ENCODE measurements at regions not wholly inside any gene's neighbourhood (a gene's known extent, or its start where the extent isn't known, plus 50 kb on each side); places are given as distances from the start of the nearest gene placed in this dataset.

- H3K4me3 ChIP-seq = no peak overlapping the region
- WGBS, 2 donors = 86 to 88% methylated on average over 5 of the region's 5 CpGs
- DNase-seq = no peak
- H3K27ac ChIP-seq = no peak overlapping the region
- intact Hi-C loops (cut with DNase I) = no loop called here
- TF ChIP-seq POLR2A (IDR thresholded peaks at IDR 0.05) (no peak), CTCF (IDR thresholded peaks at IDR 0.05) (no peak)
- no peaks in the 10 kb centered on the region for H3K4me1 ChIP-seq
- no peaks in the 10 kb centered on the region for H3K9me3 ChIP-seq
- H3K27me3 ChIP-seq = no peaks in the 10 kb centered on the region
- H3K36me3 ChIP-seq = no peaks in the 10 kb centered on the region
Observed at GRCh38 chr2:106969777-106970176, 83.8 kb upstream of the ST6GAL2 start.

GRCh38 chr2:106970471-106971261 lies 84.7 kb upstream of the ST6GAL2 start:
- TF ChIP-seq POLR2A (IDR thresholded peaks at IDR 0.05) = no peak
- no peak for TF ChIP-seq CTCF (IDR thresholded peaks at IDR 0.05)
- DNase-seq = no peak
- 61 to 73% methylated on average over 5 of the region's 5 CpGs for WGBS, 2 donors

GRCh38 chr2:106972782-106973181 lies 86.8 kb upstream of the ST6GAL2 start:
- no peaks in the 10 kb centered on the region for H3K36me3 ChIP-seq
- no peak for TF ChIP-seq CTCF (IDR thresholded peaks at IDR 0.05)
- no peak for DNase-seq
- H3K27ac ChIP-seq = no peak overlapping the region
- no peaks in the 10 kb centered on the region for H3K9me3 ChIP-seq
- no peaks in the 10 kb centered on the region for H3K27me3 ChIP-seq
- WGBS, 2 donors = 65 to 74% methylated on average over 2 of the region's 2 CpGs
- H3K4me1 ChIP-seq = peaks cover 0 to 16% (median 0%) of the 10 kb centered on the region in 3 donors
- intact Hi-C loops (cut with DNase I) = no loop called here
- H3K4me3 ChIP-seq = no peak overlapping the region

More at GRCh38 chr2:106970471-106971261, 84.7 kb upstream of the ST6GAL2 start:
- no peaks in the 10 kb centered on the region for H3K36me3 ChIP-seq
- H3K9me3 ChIP-seq = no peaks in the 10 kb centered on the region
- H3K4me3 ChIP-seq = no peak overlapping the region
- intact Hi-C loops (cut with DNase I) = no loop called here
- no peaks in the 10 kb centered on the region for H3K27me3 ChIP-seq
- H3K4me1 ChIP-seq = no peaks in the 10 kb centered on the region
- H3K27ac ChIP-seq = no peak overlapping the region

GRCh38 chr2:106974891-106975290 lies 88.9 kb upstream of the ST6GAL2 start:
- H3K9me3 ChIP-seq = no peaks in the 10 kb centered on the region
- TF ChIP-seq CTCF (IDR thresholded peaks at IDR 0.05) (no peak), POLR2A (IDR thresholded peaks at IDR 0.05) (no peak)
- no peak overlapping the region for H3K27ac ChIP-seq
- no peak overlapping the region for H3K4me3 ChIP-seq
- H3K4me1 ChIP-seq = peaks cover 0 to 19% (median 0%) of the 10 kb centered on the region in 3 donors
- no peaks in the 10 kb centered on the region for H3K36me3 ChIP-seq
- H3K27me3 ChIP-seq = no peaks in the 10 kb centered on the region
- DNase-seq = no peak
- intact Hi-C loops (cut with DNase I) = no loop called here
- WGBS, 2 donors = 53 to 55% methylated on average over 1 of the region's 1 CpG

- no peaks in the 10 kb centered on the region for H3K36me3 ChIP-seq
- no peak overlapping the region for H3K4me3 ChIP-seq
- 69 to 90% methylated on average over 1 of the region's 1 CpG for WGBS, 2 donors
- intact Hi-C loops (cut with DNase I) = no loop called here
- H3K27ac ChIP-seq = no peak overlapping the region
- no peaks in the 10 kb centered on the region for H3K9me3 ChIP-seq
- no peaks in the 10 kb centered on the region for H3K27me3 ChIP-seq
- no peak for TF ChIP-seq POLR2A (IDR thresholded peaks at IDR 0.05)
- no peak for DNase-seq
- H3K4me1 ChIP-seq = peaks cover 0 to 19% (median 0%) of the 10 kb centered on the region in 3 donors
Observed at GRCh38 chr2:106975641-106976040, 89.7 kb upstream of the ST6GAL2 start.

Data from esophagus squamous epithelium (tissue), 5 donors.